Neural crest cell (in vitro differentiated cells): ENCODE measurements at regions not wholly inside any gene's neighbourhood (a gene's known extent, or its start where the extent isn't known, plus 50 kb on each side); places are given as distances from the start of the nearest gene placed in this dataset.
A peak's percentile ranks its signal among the peaks of the same experiment; 100 is the strongest.

Experiments used
- DNase-seq: peaks from one replicate; pipeline ENCODE4 v3.0.0; 2021; ENCODE audit warnings: low read depth, mixed read lengths, low spot score
- H3K27ac Mint-ChIP-seq: one replicate; pipeline ENCODE4 v1.8.0; 2021; ENCODE audit warnings: mild to moderate bottlenecking, mixed read lengths; ENCODE audit not compliant: unreplicated experiment
- H3K27me3 Mint-ChIP-seq: 2 replicates; pipeline ENCODE4 v1.8.0; 2021; ENCODE audit warnings: low read depth, mild to moderate bottlenecking, mixed read lengths
- H3K36me3 Mint-ChIP-seq: 2 replicates; pipeline ENCODE4 v1.8.0; 2021; ENCODE audit warnings: low read depth, mild to moderate bottlenecking, mixed read lengths
- H3K4me1 Mint-ChIP-seq: 2 replicates; pipeline ENCODE4 v1.8.0; 2021; ENCODE audit warnings: mixed read lengths
- H3K4me3 Mint-ChIP-seq: one replicate; pipeline ENCODE4 v1.8.0; 2021; ENCODE audit warnings: mild to moderate bottlenecking, mixed read lengths
- H3K9me3 Mint-ChIP-seq: 2 replicates; pipeline ENCODE4 v1.8.0; 2021; ENCODE audit warnings: mixed read lengths
- TF ChIP-seq, protein P1 (sequence below): fragments of 200-600 bp; sonication (generic); conservative IDR thresholded peaks from 2 replicates; pipeline ENCODE4 v1.5.0; 2021; ENCODE audit warnings: antibody characterized with exemption, mild to moderate bottlenecking

DNA sequence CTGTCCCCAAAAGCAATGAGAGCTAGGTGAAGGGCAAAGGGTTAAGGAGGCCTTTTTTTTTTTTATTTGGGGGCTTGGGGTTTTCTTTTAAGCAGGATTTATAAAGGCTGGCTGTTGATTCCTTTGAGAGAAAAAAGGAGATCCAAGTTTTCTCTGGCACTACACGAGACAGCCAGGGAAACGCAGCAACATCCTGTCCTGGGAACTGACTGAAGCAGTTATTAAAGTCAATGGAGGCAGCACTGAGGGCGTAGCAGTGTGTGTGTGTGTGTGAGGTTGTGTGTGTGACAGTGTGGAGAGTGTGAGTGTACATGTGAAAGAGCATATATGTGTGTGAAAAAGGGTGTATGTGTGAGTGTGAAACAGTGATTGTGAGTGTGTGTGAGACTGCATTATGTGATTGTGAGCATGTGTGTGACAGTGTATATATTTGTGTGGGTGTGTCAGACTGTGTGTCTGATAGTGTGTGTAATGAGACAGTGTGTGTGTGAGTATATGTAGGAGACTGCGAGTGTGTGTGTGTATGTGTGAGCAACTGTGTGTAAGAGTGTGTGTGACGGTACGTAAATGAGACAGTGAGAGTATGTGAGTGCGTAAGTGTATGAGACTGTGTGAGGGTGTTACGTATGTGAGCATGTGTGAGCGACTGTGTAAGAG lies 65.9 kb upstream of the TIAM1 start:
- Mint-ChIP-seq H3K9me3 (no peaks in the 10 kb centered on the region), H3K27me3 (no peaks in the 10 kb centered on the region), H3K4me1 (peaks cover 11% of the 10 kb centered on the region), H3K4me3 (no peak overlapping the region), H3K27ac (no peak overlapping the region), H3K36me3 (peaks cover 3% of the 10 kb centered on the region)
- TF ChIP-seq, protein P1, sequence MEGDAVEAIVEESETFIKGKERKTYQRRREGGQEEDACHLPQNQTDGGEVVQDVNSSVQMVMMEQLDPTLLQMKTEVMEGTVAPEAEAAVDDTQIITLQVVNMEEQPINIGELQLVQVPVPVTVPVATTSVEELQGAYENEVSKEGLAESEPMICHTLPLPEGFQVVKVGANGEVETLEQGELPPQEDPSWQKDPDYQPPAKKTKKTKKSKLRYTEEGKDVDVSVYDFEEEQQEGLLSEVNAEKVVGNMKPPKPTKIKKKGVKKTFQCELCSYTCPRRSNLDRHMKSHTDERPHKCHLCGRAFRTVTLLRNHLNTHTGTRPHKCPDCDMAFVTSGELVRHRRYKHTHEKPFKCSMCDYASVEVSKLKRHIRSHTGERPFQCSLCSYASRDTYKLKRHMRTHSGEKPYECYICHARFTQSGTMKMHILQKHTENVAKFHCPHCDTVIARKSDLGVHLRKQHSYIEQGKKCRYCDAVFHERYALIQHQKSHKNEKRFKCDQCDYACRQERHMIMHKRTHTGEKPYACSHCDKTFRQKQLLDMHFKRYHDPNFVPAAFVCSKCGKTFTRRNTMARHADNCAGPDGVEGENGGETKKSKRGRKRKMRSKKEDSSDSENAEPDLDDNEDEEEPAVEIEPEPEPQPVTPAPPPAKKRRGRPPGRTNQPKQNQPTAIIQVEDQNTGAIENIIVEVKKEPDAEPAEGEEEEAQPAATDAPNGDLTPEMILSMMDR: no peak
- DNase-seq: no peak

DNA sequence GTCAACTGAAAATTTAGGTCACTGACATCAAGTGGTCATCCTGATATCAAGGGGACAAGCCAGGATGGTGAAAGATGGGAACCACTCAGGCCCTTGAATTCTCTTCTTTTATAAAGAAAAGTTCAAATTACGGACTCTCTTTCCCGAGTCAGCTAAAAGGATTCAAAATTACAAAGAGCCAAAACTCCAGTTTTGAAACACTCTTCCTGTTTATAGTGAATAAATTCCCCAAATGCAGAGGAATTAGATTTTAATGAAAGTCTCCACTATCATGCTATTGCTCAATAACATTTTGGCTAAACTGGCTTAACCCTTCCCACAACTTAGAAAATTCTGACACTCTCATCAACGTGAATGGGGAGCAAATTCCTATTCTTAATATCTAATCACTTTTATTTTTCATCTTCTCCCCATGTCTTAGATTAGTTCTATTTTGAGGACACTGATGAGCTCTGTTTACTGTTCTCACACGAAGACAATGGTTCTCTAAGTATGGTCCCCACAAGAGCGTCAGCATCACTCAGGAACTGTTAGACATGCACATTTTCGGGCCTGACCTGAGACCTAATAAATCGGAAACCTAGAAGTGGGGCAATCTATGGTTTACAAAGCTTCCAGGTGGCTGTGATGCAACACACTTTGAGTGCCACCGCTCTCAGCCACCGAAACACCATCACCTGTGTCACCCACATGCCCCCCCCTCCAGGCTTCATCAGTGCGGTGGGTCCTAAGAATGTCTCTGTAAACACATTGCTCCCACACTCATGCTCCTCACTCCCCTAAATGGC lies 64.4 kb upstream of the TIAM1 start:
- Mint-ChIP-seq H3K4me3 (no peak overlapping the region), H3K36me3 (peaks cover 3% of the 10 kb centered on the region), H3K4me1 (peaks cover 19% of the 10 kb centered on the region), H3K9me3 (no peaks in the 10 kb centered on the region), H3K27me3 (no peaks in the 10 kb centered on the region), H3K27ac (peak overlapping the region; percentile 51)
- no peak for DNase-seq
- TF ChIP-seq, protein P1: no peak

DNA sequence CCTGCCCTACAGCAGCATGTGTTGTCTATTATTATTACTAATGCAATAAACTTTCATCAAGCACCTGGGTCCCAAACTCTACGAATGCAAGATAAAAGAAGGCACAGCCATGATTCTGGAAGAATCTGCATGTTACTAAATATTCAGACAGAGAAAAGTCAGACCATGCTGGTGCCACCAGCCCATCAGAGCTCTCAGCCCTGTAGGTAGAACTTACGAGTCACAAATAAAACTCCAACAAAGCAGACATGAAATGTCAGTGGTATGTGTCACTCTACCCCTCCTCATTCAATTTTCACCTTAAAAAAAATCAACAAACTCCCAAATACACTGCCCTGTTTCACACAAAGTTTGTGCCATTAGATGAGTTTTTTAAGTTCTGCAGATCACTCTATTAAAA lies 62.4 kb upstream of the TIAM1 start:
- DNase-seq: no peak
- Mint-ChIP-seq H3K27ac (no peak overlapping the region), H3K4me1 (peaks cover 27% of the 10 kb centered on the region), H3K9me3 (no peaks in the 10 kb centered on the region), H3K27me3 (no peaks in the 10 kb centered on the region), H3K4me3 (no peak overlapping the region), H3K36me3 (peaks cover 2% of the 10 kb centered on the region)
- TF ChIP-seq, protein P1: no peak

DNA sequence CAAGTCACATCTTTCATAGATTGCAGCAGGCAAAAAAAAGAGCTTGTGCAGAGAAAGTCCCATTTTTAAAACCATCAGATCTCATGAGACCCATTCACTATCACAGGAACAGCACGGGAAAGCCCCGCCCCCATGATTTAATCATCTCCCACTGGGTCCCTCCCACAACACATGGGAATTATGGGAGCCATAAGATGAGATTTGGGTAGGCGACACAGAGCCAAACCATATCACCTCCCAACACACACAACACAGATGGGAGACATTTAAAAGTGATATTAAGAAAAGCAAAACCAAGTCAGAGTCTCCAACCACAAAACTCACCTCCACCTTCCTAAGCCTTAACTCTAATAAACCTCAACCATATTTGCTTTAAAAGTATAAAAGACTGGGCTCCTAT lies 61.5 kb upstream of the TIAM1 start:
- Mint-ChIP-seq H3K27ac (peak overlapping the region; percentile 22), H3K36me3 (peaks cover 2% of the 10 kb centered on the region), H3K27me3 (no peaks in the 10 kb centered on the region), H3K4me3 (no peak overlapping the region), H3K9me3 (no peaks in the 10 kb centered on the region), H3K4me1 (peaks cover 32% of the 10 kb centered on the region)
- DNase-seq: no peak
- TF ChIP-seq, protein P1: no peak

DNA sequence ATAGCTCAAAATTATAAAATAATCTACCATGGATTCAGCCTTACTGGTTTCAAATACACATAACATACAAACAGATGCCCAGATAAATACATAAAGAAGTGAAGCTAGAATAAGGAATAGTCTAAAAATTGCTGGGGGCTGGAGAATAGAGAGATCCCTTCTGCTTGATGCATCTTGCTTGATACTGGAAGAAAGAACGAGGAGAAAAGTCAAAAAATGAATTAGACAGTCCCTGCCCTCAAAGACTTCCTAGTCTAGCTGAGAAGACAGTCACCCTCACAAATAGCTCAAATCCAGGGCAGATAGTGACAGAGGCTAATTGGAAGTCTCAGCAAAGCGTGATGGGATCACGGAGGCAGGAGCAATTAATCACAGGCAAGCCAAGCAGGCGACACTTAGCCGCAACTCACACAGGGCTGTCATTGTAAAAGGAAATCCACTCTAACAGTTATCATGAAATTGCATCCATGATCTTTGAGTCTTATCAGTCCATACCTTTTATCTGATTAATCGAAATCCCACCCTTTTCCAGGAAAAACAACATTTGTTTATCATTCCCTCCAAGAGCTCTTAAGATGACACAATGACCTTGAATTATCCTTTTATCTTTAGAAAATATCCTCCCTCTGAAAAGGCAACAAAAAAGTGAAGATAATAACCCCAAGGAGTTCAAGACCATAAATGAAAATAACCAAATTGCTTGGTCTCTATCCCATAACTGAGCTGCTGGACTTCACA lies 59.7 kb upstream of the TIAM1 start:
- Mint-ChIP-seq H3K36me3 (peaks cover 2% of the 10 kb centered on the region), H3K27me3 (no peaks in the 10 kb centered on the region), H3K27ac (peak overlapping the region; percentile 36), H3K4me1 (peaks cover 43% of the 10 kb centered on the region), H3K9me3 (no peaks in the 10 kb centered on the region), H3K4me3 (no peak overlapping the region)
- DNase-seq: no peak
- TF ChIP-seq, protein P1: no peak
